Ectodermal cell (in vitro differentiated cells): ENCODE measurements at regions not wholly inside any gene's neighbourhood (a gene's known extent, or its start where the extent isn't known, plus 50 kb on each side); places are given as distances from the start of the nearest gene placed in this dataset.
"Not testable (repeated sequence)": the region's sequence is repeated elsewhere in the genome, so short reads cannot be mapped to it uniquely, and the experiment has no call there.

ENCODE experiments used
- H3K27ac ChIP-seq: 2 replicates; pipeline ENCODE4 v1.7.0; 2013; ENCODE audit warnings: mild to moderate bottlenecking, low read depth, low read length; ENCODE audit not compliant: insufficient read depth, poor library complexity, severe bottlenecking
- H3K27me3 ChIP-seq: 2 replicates; pipeline ENCODE4 v1.7.0; 2013; ENCODE audit warnings: mild to moderate bottlenecking, low read length; ENCODE audit not compliant: insufficient read depth, control insufficient read depth, poor library complexity, severe bottlenecking
- H3K36me3 ChIP-seq: one replicate; pipeline ENCODE4 v1.7.0; 2013; ENCODE audit warnings: low read length; ENCODE audit not compliant: control insufficient read depth, insufficient read depth
- H3K4me1 ChIP-seq: one replicate; pipeline ENCODE4 v1.7.0; 2013; ENCODE audit warnings: low read length; ENCODE audit not compliant: control insufficient read depth, insufficient read depth
- H3K4me3 ChIP-seq: 2 replicates; pipeline ENCODE4 v1.7.0; 2013; ENCODE audit warnings: low read depth, low read length, control low read depth; ENCODE audit not compliant: insufficient read depth
- H3K9me3 ChIP-seq: 2 replicates; pipeline ENCODE4 v1.7.0; 2013; ENCODE audit warnings: mild to moderate bottlenecking, low read length, moderate library complexity; ENCODE audit not compliant: control insufficient read depth
- WGBS, 2 experiments: methylation state at CpG; one replicate each; pipeline ENCODE4 v1.1.7; 2013; ENCODE audit warnings: missing lambda C conversion rate in 2 of 2; 5-methylcytosine and 5-hydroxymethylcytosine counted together

DNA sequence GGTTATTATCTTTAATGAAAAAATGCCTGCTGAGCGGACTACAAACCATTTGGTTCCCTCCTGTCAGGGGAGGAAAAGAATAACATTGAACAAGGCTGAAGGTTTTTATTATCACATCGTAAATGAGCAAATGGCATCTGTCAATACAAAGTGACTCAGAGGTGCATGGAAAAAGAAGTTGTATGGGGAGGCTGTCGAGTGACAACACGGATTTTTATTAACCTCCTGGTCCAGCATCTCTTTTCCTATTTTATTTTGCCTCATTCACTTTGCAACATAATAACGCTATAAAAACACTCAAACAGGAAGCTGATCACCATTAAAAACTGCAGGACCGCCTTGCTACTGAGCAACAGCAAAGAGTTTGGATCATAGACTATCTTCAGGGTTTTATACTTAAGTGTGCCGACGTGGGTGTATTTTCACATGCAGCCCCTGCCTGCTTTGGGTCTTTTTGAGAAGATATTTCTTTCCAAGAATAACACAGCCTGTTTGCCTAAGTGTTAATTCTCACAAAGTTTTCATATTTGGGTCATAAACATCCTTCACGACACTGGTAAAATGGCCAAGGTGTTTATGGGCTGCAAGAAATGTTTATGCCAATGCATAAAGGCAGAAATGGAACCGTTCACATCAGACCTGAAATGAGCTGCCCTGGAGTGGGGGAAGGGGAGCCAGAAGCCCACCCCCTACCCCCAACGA, 132.1 kb upstream of the SALL4 start:
- Histone ChIP-seq H3K9me3 (no peaks in the 10 kb centered on the region), H3K27ac (no peak overlapping the region), H3K36me3 (no peaks in the 10 kb centered on the region), H3K4me3 (no peak overlapping the region), H3K27me3 (no peaks in the 10 kb centered on the region), H3K4me1 (no peaks in the 10 kb centered on the region)
- WGBS, 2 experiments, result 81 to 86% methylated on average over 11 of the region's 11 CpGs

DNA sequence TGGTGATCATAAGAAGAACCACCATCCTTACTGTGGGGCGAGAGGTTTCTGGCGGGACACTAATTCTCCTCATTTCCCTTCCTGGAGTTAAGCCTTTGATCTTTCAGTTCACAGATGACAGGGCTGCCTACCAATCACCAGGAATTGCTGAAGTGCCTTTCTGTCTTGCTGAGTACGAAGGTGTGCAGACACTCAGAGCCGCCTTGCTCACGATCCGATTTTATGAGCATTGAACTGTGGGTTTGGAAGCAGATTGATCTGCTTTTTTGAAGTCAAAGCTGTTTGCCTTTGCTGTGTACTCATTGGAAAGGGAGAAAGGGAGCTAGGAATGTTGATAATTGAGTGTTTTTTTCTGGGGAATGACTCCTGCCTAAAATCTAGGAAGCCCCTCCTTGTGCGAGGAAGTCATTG, 129.1 kb upstream of the SALL4 start:
- no peak overlapping the region for H3K4me3 ChIP-seq
- no peaks in the 10 kb centered on the region for H3K27me3 ChIP-seq
- H3K4me1 ChIP-seq, result no peaks in the 10 kb centered on the region
- WGBS, 2 experiments, result 81 to 82% methylated on average over 7 of the region's 7 CpGs
- no peaks in the 10 kb centered on the region for H3K36me3 ChIP-seq
- no peak overlapping the region for H3K27ac ChIP-seq
- H3K9me3 ChIP-seq, result no peaks in the 10 kb centered on the region

DNA sequence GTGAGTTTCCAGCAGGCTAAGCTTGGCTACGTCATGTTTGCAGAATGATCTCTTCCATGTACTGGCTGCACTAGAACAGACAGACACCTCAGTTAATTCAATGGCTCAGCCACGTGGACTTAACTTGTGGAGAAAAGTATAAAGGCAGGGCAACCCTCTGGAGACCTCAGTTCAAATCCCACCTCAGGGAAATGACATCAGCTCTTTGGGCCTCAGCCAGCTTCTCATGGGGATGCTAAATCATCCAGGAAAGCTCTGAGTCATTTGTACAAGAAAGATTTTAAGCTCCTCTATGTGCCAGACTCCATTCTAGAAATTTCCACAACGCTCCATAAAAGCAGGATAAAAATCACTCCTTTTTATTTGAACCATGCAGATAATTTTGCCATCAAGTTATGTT, 128.5 kb upstream of the SALL4 start:
- Histone ChIP-seq H3K4me1 (no peaks in the 10 kb centered on the region), H3K36me3 (no peaks in the 10 kb centered on the region), H3K9me3 (no peaks in the 10 kb centered on the region), H3K4me3 (no peak overlapping the region), H3K27ac (no peak overlapping the region), H3K27me3 (no peaks in the 10 kb centered on the region)
- 92% methylated on average over 3 of the region's 3 CpGs for WGBS, 2 experiments

DNA sequence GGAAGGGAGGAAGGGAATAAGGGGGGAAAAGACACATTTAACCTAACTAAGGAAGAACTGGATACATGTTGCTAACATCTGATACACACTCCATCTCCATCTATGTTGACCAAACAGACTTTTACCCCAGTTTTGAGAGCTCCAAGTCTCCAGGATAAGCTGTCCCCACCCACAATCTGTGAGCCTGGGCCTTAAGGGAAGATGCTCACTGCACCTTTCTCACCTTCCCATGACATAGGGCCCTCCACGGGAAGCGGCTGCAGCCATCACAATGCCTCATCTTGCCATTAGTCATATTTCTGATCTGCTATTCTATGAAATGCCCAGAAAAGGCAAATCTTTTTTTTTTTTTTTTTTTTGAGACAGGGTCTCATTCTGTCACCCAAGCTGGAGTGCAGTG, 126.6 kb upstream of the SALL4 start:
- H3K36me3 ChIP-seq, result no peaks in the 10 kb centered on the region
- no peaks in the 10 kb centered on the region for H3K27me3 ChIP-seq
- H3K4me3 ChIP-seq, result no peak overlapping the region
- no peaks in the 10 kb centered on the region for H3K4me1 ChIP-seq
- H3K27ac ChIP-seq, result no peak overlapping the region
- WGBS, 2 experiments, result 91 to 100% methylated on average over 2 of the region's 2 CpGs
- H3K9me3 ChIP-seq, result no peaks in the 10 kb centered on the region

DNA sequence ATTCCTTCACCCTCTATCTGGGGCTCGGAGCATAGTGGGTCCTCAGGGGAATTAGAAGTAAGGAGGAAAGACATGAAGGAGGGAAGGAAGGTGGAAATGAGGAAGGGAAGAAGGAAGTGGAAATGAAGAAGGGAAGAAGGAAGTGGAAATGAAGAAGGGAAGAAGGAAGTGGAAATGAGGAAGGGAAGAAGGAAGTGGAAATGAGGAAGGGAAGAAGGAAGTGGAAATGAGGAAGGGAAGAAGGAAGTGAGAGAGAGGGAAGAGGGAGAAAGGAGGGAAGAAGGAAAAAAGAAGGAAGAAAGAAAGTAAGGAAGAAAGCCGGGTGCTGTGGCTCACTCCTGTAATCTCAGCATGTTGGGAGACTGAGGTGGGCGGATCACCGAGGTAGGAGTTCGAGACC, 125.6 kb upstream of the SALL4 start:
- not testable (repeated sequence) for H3K27me3 ChIP-seq, H3K36me3 ChIP-seq, H3K4me1 ChIP-seq, H3K27ac ChIP-seq, H3K4me3 ChIP-seq, H3K9me3 ChIP-seq
- WGBS, 2 experiments, result 91 to 98% methylated on average over 5 of the region's 5 CpGs

DNA sequence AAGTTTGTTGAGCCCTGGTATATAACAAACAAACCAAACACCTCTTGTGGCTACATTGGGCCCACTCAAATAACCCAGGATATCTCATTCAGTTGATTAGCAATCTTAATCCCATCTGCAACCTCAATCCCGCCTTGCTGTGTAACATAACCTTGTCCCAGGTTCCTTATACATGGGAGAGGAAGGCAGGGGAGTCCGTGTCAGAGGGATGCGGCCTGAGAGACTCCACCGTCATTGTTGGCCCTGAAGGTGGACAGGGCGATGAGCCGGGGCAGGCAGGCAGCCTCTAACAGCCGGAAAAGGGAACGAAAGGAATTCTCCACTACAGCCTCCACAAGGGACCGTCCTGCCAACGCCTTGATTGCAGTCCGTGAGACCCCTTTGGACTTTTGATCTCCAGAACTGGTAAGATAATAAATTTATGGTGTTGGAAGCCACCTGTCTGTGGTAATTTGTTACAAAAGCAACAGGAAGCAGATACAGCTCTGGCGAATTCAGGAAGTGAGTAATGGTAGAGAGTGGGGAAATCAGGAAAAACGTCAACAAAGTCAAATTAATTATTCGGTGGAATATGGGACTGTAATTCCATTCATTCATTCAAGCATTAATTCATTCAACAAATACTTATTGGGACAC, 124.5 kb upstream of the SALL4 start:
- no peaks in the 10 kb centered on the region for H3K4me1 ChIP-seq
- H3K27ac ChIP-seq, result no peak overlapping the region
- H3K4me3 ChIP-seq, result no peak overlapping the region
- H3K9me3 ChIP-seq, result no peaks in the 10 kb centered on the region
- no peaks in the 10 kb centered on the region for H3K27me3 ChIP-seq
- H3K36me3 ChIP-seq, result no peaks in the 10 kb centered on the region
- 89 to 93% methylated on average over 13 to 14 of the region's 14 CpGs for WGBS, 2 experiments

DNA sequence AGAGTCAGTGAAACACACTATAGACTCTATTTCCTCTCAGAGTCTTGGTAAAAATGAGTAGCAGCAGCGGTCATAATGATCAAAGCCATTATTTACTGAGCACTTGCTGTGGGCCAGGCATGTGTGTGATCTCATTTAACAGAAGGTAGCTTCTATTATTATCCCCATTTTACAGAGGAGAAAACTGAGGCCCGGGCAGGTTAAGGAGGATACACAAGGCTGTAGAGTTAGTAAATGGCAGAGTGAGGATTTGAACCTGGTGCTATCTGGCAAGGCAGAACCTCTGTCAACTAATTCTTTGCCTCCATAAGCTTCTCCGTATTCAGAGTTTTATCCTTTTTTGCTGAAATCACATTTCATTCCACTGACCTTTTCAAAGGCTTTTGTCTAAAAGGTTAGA, 122.2 kb upstream of the SALL4 start:
- Histone ChIP-seq H3K36me3 (no peaks in the 10 kb centered on the region), H3K9me3 (no peaks in the 10 kb centered on the region)
- WGBS, 2 experiments, result 96 to 98% methylated on average over 3 of the region's 3 CpGs

DNA sequence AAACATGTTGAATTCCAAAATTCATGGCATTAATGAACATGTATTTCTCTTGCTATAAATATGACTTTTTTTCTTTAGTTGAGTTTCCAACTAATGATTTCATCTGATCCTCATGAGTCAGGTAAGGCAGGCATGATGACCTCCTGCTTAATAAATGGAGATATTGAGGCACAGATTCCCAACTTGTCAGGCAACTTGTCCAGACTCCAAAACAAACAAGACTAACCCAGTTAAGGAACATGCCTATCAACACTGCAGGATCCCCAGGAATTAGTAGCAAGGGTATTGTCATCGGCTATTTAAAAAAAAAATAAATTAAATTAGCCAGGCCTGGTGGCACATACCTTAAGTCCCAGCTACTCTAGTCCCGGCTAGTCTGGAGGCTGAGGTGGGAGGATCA, 121.3 kb upstream of the SALL4 start:
- H3K27ac ChIP-seq, result no peak overlapping the region
- no peaks in the 10 kb centered on the region for H3K4me1 ChIP-seq
- H3K9me3 ChIP-seq, result no peaks in the 10 kb centered on the region
- no peaks in the 10 kb centered on the region for H3K27me3 ChIP-seq
- 94% methylated on average over 2 of the region's 2 CpGs for WGBS, 2 experiments
- H3K4me3 ChIP-seq, result no peak overlapping the region
- no peaks in the 10 kb centered on the region for H3K36me3 ChIP-seq

More for the DNA sequence above, 122.2 kb upstream of the SALL4 start:
- H3K27me3 ChIP-seq, result no peaks in the 10 kb centered on the region
- no peak overlapping the region for H3K27ac ChIP-seq
- H3K4me3 ChIP-seq, result no peak overlapping the region
- no peaks in the 10 kb centered on the region for H3K4me1 ChIP-seq

DNA sequence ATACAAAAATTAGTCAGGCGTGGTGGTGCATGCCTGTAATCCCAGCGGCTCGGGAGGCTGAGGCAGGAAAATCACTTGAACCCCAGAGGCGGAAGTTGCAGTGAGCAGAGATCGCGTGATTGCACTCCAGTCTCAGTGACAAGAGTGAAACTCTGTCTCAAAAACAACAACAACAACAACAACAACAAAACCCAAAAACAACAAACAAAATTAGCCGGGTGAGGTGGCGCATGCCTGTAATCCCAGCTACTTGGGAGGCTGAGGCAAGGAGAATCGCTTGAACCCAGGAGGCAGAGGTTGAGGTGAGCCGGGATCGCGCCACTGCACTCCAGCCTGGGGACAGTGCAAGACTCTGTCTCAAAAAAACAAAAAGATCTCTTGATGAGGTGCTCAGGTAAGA, 120.5 kb upstream of the SALL4 start:
- H3K27ac ChIP-seq, H3K4me1 ChIP-seq, H3K4me3 ChIP-seq, H3K27me3 ChIP-seq, H3K9me3 ChIP-seq, H3K36me3 ChIP-seq: not testable (repeated sequence)
- WGBS, 2 experiments, result 90 to 93% methylated on average over 12 of the region's 12 CpGs

DNA sequence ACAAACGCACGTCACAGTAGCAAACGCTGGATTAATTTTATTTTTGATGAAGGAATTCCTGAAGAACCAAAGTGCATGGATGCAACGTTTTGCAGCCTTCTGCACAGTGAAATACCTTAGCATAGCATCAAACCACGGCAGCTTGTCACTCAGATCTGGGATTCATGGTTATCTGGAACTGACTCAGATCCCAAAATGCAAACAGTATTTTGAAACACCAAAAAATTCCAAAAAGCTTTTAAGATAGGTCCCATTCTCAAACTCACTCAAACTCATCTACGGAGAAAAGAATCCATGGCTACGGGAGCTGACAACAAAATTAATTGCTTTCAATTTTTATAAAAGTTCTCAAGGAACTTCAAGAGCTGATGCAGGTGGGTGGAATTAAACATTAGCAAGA, 116.2 kb upstream of the SALL4 start:
- 89% methylated on average over 7 of the region's 7 CpGs for WGBS, 2 experiments
- H3K27ac ChIP-seq, result peak overlapping the region; percentile 13
- H3K36me3 ChIP-seq, result no peaks in the 10 kb centered on the region
- peaks cover 12% of the 10 kb centered on the region for H3K4me1 ChIP-seq
- no peaks in the 10 kb centered on the region for H3K9me3 ChIP-seq
- H3K27me3 ChIP-seq, result no peaks in the 10 kb centered on the region
- no peak overlapping the region for H3K4me3 ChIP-seq
